Activated T-helper 1 cell treated with anti-CD3 and anti-CD28 coated beads, Interleukin-12 subunit alpha, Interleukin-12 subunit beta, Interleukin-2, Interleukin-4 antibody, amounts not matched to agents 30 ng/mL and 10 ng/mL and 1 ng/mL, durations not matched to agents 14 hours and 24 hours and 36 hours (primary cell): ENCODE measurements at regions not wholly inside any gene's neighbourhood (a gene's known extent, or its start where the extent isn't known, plus 50 kb on each side); places are given as distances from the start of the nearest gene placed in this dataset.
"Not testable (repeated sequence)": the region's sequence is repeated elsewhere in the genome, so short reads cannot be mapped to it uniquely, and the experiment has no call there.

ENCODE experiments used
- DNase-seq: peaks from one replicate; pipeline ENCODE4 v3.0.0; 2021; ENCODE audit warnings: low spot score
- H3K27ac Mint-ChIP-seq: one replicate; pipeline ENCODE4 v1.8.0; 2021; ENCODE audit warnings: mild to moderate bottlenecking, mixed read lengths
- H3K27me3 Mint-ChIP-seq: one replicate; pipeline ENCODE4 v1.8.0; 2022; ENCODE audit warnings: mild to moderate bottlenecking, moderate library complexity, mixed read lengths; ENCODE audit not compliant: insufficient read depth
- H3K36me3 Mint-ChIP-seq: one replicate; pipeline ENCODE4 v1.8.0; 2021; ENCODE audit warnings: low read depth, mixed read lengths
- H3K4me1 Mint-ChIP-seq: one replicate; pipeline ENCODE4 v1.8.0; 2021; ENCODE audit warnings: low read depth, mixed read lengths
- H3K4me3 Mint-ChIP-seq: one replicate; pipeline ENCODE4 v1.8.0; 2021; ENCODE audit warnings: mild to moderate bottlenecking, moderate library complexity, mixed read lengths
- H3K9me3 Mint-ChIP-seq: one replicate; pipeline ENCODE4 v1.8.0; 2021; ENCODE audit warnings: mixed read lengths
- intact Hi-C: fragments of 100-400 bp; cut with micrococcal nuclease; formaldehyde crosslinking; loops from one replicate; pipeline ENCODE4 v1.15.1; 2024

DNA sequence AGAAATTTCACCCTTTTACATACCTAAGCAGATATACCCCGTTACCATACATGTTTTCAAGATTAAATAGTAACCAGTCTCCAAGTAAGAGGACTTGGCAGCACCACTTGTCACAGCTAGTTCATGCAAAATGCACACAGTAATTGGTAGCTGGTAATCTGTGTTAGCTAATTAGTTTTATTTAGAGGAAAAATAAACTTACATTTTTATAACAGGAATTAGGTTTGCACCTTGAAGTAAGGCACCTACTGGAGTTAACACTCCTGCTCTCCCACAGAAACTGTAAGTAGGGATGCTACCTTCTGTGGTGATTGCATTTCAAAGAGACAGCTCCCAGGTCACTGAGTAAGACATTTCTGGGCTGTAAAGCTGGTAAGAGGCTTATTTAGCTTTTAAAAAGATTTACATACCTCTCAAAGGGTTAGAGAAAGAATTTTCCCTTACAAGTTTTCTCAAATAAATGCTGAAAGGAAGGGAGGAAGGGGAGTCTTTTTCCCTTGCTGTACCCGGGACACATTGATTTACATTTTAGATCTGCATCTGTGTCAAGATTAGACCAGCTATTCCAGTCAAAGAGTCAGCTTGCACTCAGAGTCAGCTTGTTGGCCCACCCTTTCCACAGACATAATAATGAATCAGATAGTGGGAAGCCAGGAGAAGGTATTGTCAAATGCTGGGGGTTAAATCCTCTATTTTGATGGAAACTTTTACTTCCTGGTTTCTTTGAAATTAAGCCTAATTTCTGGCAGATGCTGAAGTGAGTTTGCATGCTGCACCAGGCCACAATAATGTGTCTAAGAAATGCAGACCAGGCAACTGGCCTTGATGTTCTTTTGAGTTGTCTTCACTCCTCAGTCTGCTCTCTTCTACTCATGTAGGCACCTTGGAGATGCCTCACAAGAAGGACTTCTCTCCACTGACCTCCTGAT is 77.6 kb upstream of the CHD2 start:
- no peak for DNase-seq
- Mint-ChIP-seq H3K27ac (peak overlapping the region; percentile 94), H3K36me3 (no peaks in the 10 kb centered on the region), H3K4me1 (peaks cover 62% of the 10 kb centered on the region), H3K27me3 (no peaks in the 10 kb centered on the region), H3K9me3 (no peaks in the 10 kb centered on the region), H3K4me3 (peak overlapping the region; percentile 73)
- intact Hi-C loops: no loop called here

DNA sequence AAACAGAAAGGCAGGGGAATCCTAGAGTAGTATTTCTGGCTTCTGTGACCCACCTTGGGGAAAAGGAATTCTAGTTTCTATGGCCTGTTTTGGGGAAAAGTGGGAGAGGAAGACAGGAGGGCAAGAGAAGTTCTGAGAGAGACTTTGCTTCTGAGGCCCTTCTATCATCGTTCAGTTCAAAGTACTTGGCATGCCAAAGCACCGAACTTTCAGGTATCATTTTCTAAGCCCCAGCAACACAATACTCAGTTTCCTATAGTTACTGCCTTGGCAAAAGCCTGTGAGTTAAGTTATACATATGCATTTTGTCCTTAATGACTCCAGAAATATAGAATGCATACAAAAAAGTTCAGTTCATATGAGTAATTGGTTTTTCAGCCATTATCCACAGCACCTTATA is 74.1 kb upstream of the CHD2 start:
- H3K9me3 Mint-ChIP-seq: no peaks in the 10 kb centered on the region
- H3K36me3 Mint-ChIP-seq: no peaks in the 10 kb centered on the region
- no peak for DNase-seq
- peaks cover 41% of the 10 kb centered on the region for H3K4me1 Mint-ChIP-seq
- no peaks in the 10 kb centered on the region for H3K27me3 Mint-ChIP-seq
- H3K27ac Mint-ChIP-seq: no peak overlapping the region
- intact Hi-C loops: no loop called here
- no peak overlapping the region for H3K4me3 Mint-ChIP-seq

DNA sequence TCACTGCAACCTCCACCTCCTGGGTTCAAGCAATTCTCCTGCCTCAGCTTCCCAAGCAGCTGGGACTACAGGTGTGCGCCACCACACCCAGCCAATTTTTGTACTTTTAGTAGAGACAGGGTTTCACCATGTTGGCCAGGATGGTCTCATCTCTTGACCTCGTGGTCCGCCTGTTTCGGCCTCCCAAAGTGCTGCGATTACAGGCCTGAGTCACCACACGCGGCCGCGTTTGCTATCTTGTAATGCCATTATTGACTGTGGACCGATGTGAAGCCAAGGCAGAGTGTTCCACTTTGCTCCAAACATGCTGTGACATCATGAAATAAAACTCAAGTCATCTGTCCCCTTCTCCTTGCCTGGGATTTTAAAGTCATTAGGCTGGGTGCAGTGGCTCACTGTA is 72.1 kb upstream of the CHD2 start:
- H3K9me3 Mint-ChIP-seq, H3K36me3 Mint-ChIP-seq, H3K27me3 Mint-ChIP-seq, H3K27ac Mint-ChIP-seq, DNase-seq, H3K4me3 Mint-ChIP-seq, intact Hi-C loops: not testable (repeated sequence)
- H3K4me1 Mint-ChIP-seq: peaks cover 44% of the 10 kb centered on the region

DNA sequence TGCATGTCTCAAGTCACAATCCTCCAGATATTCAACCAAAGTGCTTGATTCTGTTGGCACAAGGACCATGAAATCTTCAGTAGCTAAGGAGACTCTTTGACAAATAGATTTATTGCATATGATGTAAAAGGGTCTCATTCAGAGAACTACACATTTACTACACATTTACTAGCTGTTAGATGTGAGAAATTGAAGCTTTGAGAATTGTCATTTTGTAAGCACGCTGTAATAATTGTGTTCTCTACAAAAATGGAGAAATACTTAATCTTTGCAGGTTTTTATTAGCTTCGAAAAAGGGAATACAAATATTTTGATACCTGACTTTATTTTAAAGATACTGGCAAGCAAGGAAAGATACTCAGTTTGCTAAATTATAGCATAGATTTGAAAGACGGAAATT is 70.2 kb upstream of the CHD2 start:
- Mint-ChIP-seq H3K27me3 (no peaks in the 10 kb centered on the region), H3K9me3 (no peaks in the 10 kb centered on the region), H3K36me3 (no peaks in the 10 kb centered on the region), H3K27ac (peak overlapping the region; percentile 99), H3K4me3 (peak overlapping the region; percentile 22), H3K4me1 (peaks cover 54% of the 10 kb centered on the region)
- intact Hi-C loops: no loop called here
- DNase-seq: no peak

DNA sequence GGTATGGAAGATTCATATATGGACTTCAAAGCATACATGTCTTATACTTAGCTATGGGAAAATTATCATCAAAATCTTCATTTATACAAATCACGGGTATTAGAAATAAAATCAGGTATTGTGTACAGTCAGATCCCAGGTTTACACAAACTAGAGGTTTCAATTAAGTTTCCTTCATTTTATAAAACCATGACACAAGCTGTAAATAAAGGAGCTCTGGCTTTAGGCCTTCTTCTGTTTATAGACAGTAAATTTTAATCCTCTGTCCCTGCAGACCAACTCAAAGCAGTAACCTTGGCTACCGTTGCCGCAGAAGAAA is 68.8 kb upstream of the CHD2 start:
- no peaks in the 10 kb centered on the region for H3K27me3 Mint-ChIP-seq
- H3K36me3 Mint-ChIP-seq: no peaks in the 10 kb centered on the region
- intact Hi-C loops: loop anchor here (1.0 kb wide), 6 partner anchors 11 to 83 kb away; no protein-coding TSS in a partner anchor
- H3K27ac Mint-ChIP-seq: peak overlapping the region; percentile 99
- peaks cover 51% of the 10 kb centered on the region for H3K4me1 Mint-ChIP-seq
- H3K9me3 Mint-ChIP-seq: no peaks in the 10 kb centered on the region
- no peak for DNase-seq
- peak overlapping the region; percentile 74 for H3K4me3 Mint-ChIP-seq

DNA sequence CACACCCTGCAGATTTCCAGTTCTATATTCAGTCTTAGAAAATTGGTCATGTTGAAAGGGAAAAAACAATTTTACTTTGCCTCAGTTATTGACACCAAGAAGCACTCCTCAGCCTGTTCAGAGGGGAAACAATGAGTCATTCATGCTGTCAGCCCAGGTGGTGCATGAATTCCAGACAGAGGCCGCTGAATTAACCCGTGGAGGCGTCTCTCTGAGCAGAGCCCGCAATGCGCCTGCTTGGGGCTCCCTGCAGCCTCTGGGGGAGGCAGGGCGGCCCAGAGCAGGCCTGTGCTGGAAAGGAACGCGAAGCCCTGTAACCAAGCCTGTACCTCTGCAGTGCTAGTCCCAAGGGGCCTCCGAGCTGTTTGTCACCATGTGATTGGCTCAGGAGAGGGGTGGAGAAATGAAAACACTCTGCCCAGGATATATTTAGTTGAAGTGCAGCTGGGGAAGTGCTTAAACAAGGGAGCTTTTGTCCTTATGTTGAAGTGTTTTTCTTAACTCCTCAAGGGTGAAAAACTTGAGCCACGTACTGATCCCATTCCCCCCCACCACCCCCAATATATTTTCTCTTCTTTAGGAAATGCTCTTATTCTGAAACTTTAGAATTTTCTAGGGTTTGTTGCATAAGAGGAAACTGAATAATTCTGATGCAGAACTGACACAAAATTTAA is 68.3 kb upstream of the CHD2 start:
- Mint-ChIP-seq H3K4me3 (peak overlapping the region; percentile 74), H3K27me3 (no peaks in the 10 kb centered on the region), H3K36me3 (no peaks in the 10 kb centered on the region), H3K4me1 (peaks cover 50% of the 10 kb centered on the region), H3K9me3 (no peaks in the 10 kb centered on the region), H3K27ac (peak overlapping the region; percentile 99)
- intact Hi-C loops: loop anchor here (1.0 kb wide), 8 partner anchors 11 to 83 kb away; no protein-coding TSS in a partner anchor
- peak; percentile 90 for DNase-seq

DNA sequence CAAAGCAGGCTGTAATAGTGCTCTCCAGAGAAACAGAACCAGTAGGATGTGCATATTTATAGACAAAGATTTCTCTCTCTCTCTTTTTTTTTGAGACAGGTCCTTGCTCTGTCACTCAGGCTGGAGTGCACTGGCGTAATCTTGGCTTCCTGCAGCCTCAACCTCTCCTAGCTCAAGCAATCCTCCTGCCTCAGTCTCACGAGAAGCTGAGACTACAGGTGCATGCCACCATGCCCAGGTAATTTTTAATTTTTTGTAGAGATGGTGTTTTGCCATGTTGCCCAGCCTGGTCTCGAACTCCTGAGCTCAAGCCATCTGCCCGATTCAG is 67.1 kb upstream of the CHD2 start:
- Mint-ChIP-seq H3K27ac (peak overlapping the region; percentile 99), H3K4me1 (peaks cover 51% of the 10 kb centered on the region), H3K27me3 (no peaks in the 10 kb centered on the region), H3K36me3 (no peaks in the 10 kb centered on the region), H3K4me3 (peak overlapping the region; percentile 74), H3K9me3 (no peaks in the 10 kb centered on the region)
- DNase-seq: no peak
- intact Hi-C loops: no loop called here

DNA sequence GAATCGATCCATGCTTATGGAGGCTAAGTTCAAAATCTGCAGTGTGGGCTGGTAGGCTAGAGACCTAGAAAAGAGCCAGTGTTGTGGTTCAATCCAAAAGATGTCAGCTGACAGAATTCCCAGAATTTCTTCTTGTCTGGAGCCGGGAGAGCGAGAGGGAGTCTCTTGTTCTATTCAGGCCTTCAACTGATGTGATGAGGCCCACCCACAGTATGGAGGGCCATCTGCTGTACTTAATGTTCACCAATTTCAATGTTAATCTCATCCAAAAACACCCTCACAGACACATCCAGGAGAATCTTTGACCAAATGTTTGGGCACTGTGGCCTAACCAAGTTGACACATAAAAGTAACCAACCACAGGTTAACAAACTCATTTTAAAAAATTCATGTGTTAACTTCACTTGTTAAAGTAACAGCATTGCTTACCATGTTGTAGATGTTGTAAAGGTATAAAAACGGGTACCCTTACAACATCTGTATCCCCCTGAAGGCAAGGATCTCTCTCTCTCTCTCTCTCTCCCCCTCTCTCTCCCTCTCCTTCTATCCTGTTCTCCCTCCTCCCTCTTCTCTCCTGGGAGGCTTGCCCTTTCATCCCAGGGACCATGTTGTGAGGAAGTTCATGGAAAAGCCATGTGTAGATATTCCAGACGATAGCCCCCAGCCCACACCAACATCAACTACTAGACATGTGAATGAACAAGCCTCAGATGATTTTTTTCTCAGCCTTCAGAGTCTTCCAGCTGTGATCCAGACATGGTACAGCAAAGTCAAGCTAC is 66.4 kb upstream of the CHD2 start:
- peak overlapping the region; percentile 99 for H3K27ac Mint-ChIP-seq
- intact Hi-C loops: no loop called here
- peaks cover 57% of the 10 kb centered on the region for H3K4me1 Mint-ChIP-seq
- H3K4me3 Mint-ChIP-seq: peak overlapping the region; percentile 74
- H3K9me3 Mint-ChIP-seq: no peaks in the 10 kb centered on the region
- DNase-seq: no peak
- H3K27me3 Mint-ChIP-seq: no peaks in the 10 kb centered on the region
- no peaks in the 10 kb centered on the region for H3K36me3 Mint-ChIP-seq

DNA sequence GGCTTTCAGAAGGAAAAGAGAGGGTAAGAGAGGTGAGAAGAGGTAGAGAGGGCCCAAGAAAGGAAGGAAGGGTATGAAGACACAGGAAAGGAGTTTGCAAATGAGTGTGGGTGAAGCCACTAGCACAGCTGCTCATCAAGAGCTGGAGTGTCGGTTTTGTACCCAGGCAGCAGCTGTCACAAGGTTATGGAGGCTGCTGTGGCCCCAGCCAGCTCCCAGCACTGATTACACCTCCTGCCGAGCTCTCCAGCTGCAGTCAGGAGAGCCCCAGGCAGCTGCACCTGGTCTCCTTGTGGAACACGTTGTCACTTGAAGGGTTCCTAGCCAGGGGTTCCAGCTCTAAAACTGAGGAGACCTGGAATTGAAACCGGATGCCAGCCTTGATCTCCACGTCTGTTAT is 60.4 kb upstream of the CHD2 start:
- Mint-ChIP-seq H3K4me3 (peak overlapping the region; percentile 23), H3K27ac (peak overlapping the region; percentile 84), H3K9me3 (no peaks in the 10 kb centered on the region), H3K27me3 (no peaks in the 10 kb centered on the region), H3K4me1 (peaks cover 38% of the 10 kb centered on the region), H3K36me3 (no peaks in the 10 kb centered on the region)
- no peak for DNase-seq
- intact Hi-C loops: no loop called here

DNA sequence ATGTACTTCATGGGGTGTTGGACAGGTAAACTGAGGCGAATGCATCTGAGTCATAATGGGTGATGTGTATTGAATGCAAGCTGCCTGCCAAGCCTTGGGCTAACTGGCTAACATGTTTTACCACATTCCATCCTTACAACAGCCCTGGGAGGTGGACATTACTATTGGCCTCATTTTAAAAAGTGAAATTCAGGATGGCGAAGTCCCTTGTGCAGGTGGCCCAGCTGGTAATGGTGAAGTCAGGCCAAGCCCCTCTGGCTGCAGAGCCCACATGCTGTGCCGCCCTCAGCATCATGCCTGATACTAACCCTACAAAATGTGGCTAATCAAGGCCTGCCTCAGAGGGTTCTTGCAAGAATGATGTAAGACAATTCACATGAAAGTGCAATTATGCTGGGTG is 60.0 kb upstream of the CHD2 start:
- Mint-ChIP-seq H3K9me3 (no peaks in the 10 kb centered on the region), H3K4me1 (peaks cover 38% of the 10 kb centered on the region), H3K36me3 (no peaks in the 10 kb centered on the region), H3K27me3 (no peaks in the 10 kb centered on the region), H3K27ac (peak overlapping the region; percentile 50), H3K4me3 (peak overlapping the region; percentile 23)
- intact Hi-C loops: no loop called here
- DNase-seq: no peak

DNA sequence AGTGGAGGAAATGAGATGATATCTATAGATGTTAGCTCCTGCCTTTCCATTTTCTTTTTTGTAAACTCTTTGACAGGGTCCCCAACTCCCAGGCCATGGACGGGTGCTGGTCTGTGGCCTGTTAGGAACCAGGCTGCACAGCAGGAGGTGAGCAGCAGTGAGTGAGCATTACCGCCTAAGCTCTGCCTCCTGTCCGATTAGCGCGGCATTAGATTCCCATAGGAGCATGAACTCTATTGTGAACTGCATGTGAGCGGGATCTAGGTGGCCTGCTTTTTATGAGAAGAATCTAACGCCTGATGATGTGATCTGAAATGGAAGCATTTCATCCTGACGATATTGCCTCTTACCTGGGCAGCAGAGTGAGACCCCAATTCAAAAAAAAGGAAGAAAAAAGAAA is 56.8 kb upstream of the CHD2 start:
- Mint-ChIP-seq H3K4me1 (peaks cover 63% of the 10 kb centered on the region), H3K27me3 (no peaks in the 10 kb centered on the region), H3K9me3 (no peaks in the 10 kb centered on the region), H3K36me3 (no peaks in the 10 kb centered on the region), H3K27ac (peak overlapping the region; percentile 84), H3K4me3 (no peak overlapping the region)
- no peak for DNase-seq
- intact Hi-C loops: no loop called here

DNA sequence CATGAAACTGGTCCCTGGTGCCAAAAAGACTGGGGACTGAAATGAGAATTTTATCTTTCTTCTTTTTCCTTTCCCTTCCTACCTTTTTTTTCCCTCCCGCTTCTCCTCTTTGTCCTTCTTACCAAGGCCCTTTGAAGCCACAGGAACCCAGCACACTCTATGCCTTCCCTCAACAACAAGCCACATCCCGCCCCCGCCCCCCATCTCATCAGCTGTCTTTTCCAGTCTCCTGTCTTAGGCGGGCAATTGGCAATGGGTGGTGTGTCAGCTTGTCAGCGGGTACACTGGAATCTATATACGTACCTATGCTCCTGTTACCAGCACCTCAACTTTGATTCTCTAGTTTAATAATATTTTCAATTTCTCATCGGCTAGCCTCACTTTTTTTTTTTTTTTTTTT is 56.3 kb upstream of the CHD2 start:
- Mint-ChIP-seq H3K4me3 (peak overlapping the region; percentile 61), H3K27ac (peak overlapping the region; percentile 84), H3K4me1 (peaks cover 64% of the 10 kb centered on the region), H3K36me3 (no peaks in the 10 kb centered on the region), H3K9me3 (no peaks in the 10 kb centered on the region), H3K27me3 (no peaks in the 10 kb centered on the region)
- intact Hi-C loops: no loop called here
- no peak for DNase-seq

DNA sequence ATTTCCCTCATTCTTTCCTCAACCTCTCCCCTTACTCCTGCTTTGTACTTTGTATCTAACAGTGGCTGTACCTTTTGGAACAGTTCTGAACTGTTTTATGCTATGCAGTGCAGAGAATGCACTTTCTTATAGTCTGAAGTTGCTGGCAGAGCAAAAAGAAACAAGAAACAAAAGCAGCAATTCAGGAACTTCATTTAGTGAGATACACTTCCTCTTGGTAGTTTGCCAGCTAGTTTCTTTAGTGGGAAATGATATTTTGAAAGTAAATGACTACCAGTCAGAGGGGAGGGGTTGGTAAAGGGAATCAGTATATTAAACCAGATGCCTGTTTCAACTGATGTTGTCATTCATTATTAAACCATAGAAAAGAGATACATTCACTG is 55.0 kb upstream of the CHD2 start:
- H3K36me3 Mint-ChIP-seq: no peaks in the 10 kb centered on the region
- H3K4me1 Mint-ChIP-seq: peaks cover 68% of the 10 kb centered on the region
- no peak for DNase-seq
- peak overlapping the region; percentile 77 for H3K4me3 Mint-ChIP-seq
- peak overlapping the region; percentile 96 for H3K27ac Mint-ChIP-seq
- no peaks in the 10 kb centered on the region for H3K27me3 Mint-ChIP-seq
- no peaks in the 10 kb centered on the region for H3K9me3 Mint-ChIP-seq
- intact Hi-C loops: loop anchor here (1.0 kb wide), 1 partner anchor 13 kb away; no protein-coding TSS in a partner anchor
